ENCODE measurements at regions not wholly inside any gene's neighbourhood (a gene's known extent, or its start where the extent isn't known, plus 50 kb on each side); places are given as distances from the start of the nearest gene placed in this dataset.

- FAIRE-seq: no peak
Observed at GRCh38 chr1:58864654-58865053, 80.8 kb upstream of the JUN start.

- no peak for FAIRE-seq
Observed at GRCh38 chr1:58866578-58866977, 82.7 kb upstream of the JUN start.

- FAIRE-seq: no peak
Observed at GRCh38 chr1:58869638-58870297, 85.9 kb upstream of the JUN start.

GRCh38 chr1:58870298-58870676, 86.4 kb upstream of the JUN start:
- FAIRE-seq: no peak

- FAIRE-seq: no peak
Observed at GRCh38 chr1:58874342-58874741, 90.5 kb upstream of the JUN start.

GRCh38 chr1:58874757-58875755, 91.2 kb upstream of the JUN start:
- no peak for FAIRE-seq

GRCh38 chr1:58879464-58879863, 95.6 kb upstream of the JUN start:
- FAIRE-seq: no peak

GRCh38 chr1:58880592-58880991, 96.7 kb upstream of the JUN start:
- no peak for FAIRE-seq

GRCh38 chr1:58881471-58881994, 97.7 kb upstream of the JUN start:
- no peak for FAIRE-seq

GRCh38 chr1:58882322-58882948, 98.6 kb upstream of the JUN start:
- no peak for FAIRE-seq

- no peak for FAIRE-seq
Observed at GRCh38 chr1:58883037-58883887, 99.4 kb upstream of the JUN start.

GRCh38 chr1:58883888-58884482, 100.1 kb upstream of the JUN start:
- no peak for FAIRE-seq

GRCh38 chr1:58884706-58885661, 101.1 kb upstream of the JUN start:
- no peak for FAIRE-seq

- no peak for FAIRE-seq
Observed at GRCh38 chr1:58885998-58886397, 102.2 kb upstream of the JUN start.

GRCh38 chr1:58886611-58887010, 102.8 kb upstream of the JUN start:
- no peak for FAIRE-seq

- FAIRE-seq: no peak
Observed at GRCh38 chr1:58887059-58887458, 103.2 kb upstream of the JUN start.

- FAIRE-seq: no peak
Observed at GRCh38 chr1:58888833-58889232, 105.0 kb upstream of the JUN start.

- FAIRE-seq: no peak
Observed at GRCh38 chr1:58890113-58890512, 106.3 kb upstream of the JUN start.

GRCh38 chr1:58890609-58891008, 106.8 kb upstream of the JUN start:
- no peak for FAIRE-seq

GRCh38 chr1:58891347-58891746, 107.5 kb upstream of the JUN start:
- FAIRE-seq: no peak

Data from islet of Langerhans (tissue), 1 donor.